NB4 (cell line): ENCODE measurements at regions not wholly inside any gene's neighbourhood (a gene's known extent, or its start where the extent isn't known, plus 50 kb on each side); places are given as distances from the start of the nearest gene placed in this dataset.

Source experiments
- CTCF ChIP-seq: IDR thresholded peaks from one replicate; pipeline ENCODE4 v1.5.1; 2012; ENCODE audit warnings: low read depth, low read length
- POLR2A ChIP-seq: IDR thresholded peaks from 2 replicates; pipeline ENCODE4 v1.6.1; 2011; ENCODE audit warnings: mild to moderate bottlenecking; ENCODE audit not compliant: insufficient read length; ENCODE audit errors: extremely low read depth

GRCh38 chr20:40320517-40321011, 368.5 kb downstream of the MAFB start:
- TF ChIP-seq POLR2A (no peak), CTCF (no peak)
